ENCODE measurements at regions not wholly inside any gene's neighbourhood (a gene's known extent, or its start where the extent isn't known, plus 50 kb on each side); places are given as distances from the start of the nearest gene placed in this dataset.

GRCh38 chr3:31399271-31399670 lies 133.5 kb upstream of the STT3B start:
- no peak overlapping the region for H3K4me2 ChIP-seq (ENCODE audit: insufficient read depth, low read length)
- H3K27ac ChIP-seq (ENCODE audit: low read depth, low read length), result no peak overlapping the region
- H2AFZ ChIP-seq (ENCODE audit: low read length), result no peak overlapping the region
- H3K79me2 ChIP-seq (ENCODE audit: insufficient read depth, low read length), result no peaks in the 10 kb centered on the region
- H3K36me3 ChIP-seq (ENCODE audit: insufficient read depth, low read length), result no peaks in the 10 kb centered on the region
- no peak overlapping the region for H3K4me3 ChIP-seq (ENCODE audit: insufficient read depth, low read length)
- H3K4me1 ChIP-seq (ENCODE audit: insufficient read depth, low read length), result no peaks in the 10 kb centered on the region
- DNase-seq (ENCODE audit: insufficient read length, low spot score, missing footprints), result no peak
- no peaks in the 10 kb centered on the region for H4K20me1 ChIP-seq (ENCODE audit: insufficient read depth, low read length)
- H3K27me3 ChIP-seq (ENCODE audit: insufficient read depth, low read length), result peaks cover 15% of the 10 kb centered on the region
- TF ChIP-seq CTCF (IDR thresholded peaks at IDR 0.05; ENCODE audit: extremely low read depth, low read depth, low read length), result no peak
- H3K9me3 ChIP-seq (ENCODE audit: low read depth, low read length), result no peaks in the 10 kb centered on the region

- H3K4me3 ChIP-seq (ENCODE audit: insufficient read depth, low read length), result no peak overlapping the region
- no peak overlapping the region for H3K4me2 ChIP-seq (ENCODE audit: insufficient read depth, low read length)
- H3K4me1 ChIP-seq (ENCODE audit: insufficient read depth, low read length), result peaks cover 3% of the 10 kb centered on the region
- TF ChIP-seq CTCF (IDR thresholded peaks at IDR 0.05; ENCODE audit: extremely low read depth, low read depth, low read length), result no peak
- H3K27ac ChIP-seq (ENCODE audit: low read depth, low read length), result no peak overlapping the region
- H3K36me3 ChIP-seq (ENCODE audit: insufficient read depth, low read length), result no peaks in the 10 kb centered on the region
- no peaks in the 10 kb centered on the region for H3K9me3 ChIP-seq (ENCODE audit: low read depth, low read length)
- no peaks in the 10 kb centered on the region for H4K20me1 ChIP-seq (ENCODE audit: insufficient read depth, low read length)
- no peak overlapping the region for H2AFZ ChIP-seq (ENCODE audit: low read length)
- H3K79me2 ChIP-seq (ENCODE audit: insufficient read depth, low read length), result no peaks in the 10 kb centered on the region
- DNase-seq (ENCODE audit: insufficient read length, low spot score, missing footprints), result no peak
- H3K27me3 ChIP-seq (ENCODE audit: insufficient read depth, low read length), result peaks cover 15% of the 10 kb centered on the region
These were observed 130.6 kb upstream of the STT3B start for GRCh38 chr3:31402117-31402516.

- no peaks in the 10 kb centered on the region for H3K36me3 ChIP-seq (ENCODE audit: insufficient read depth, low read length)
- H3K4me2 ChIP-seq (ENCODE audit: insufficient read depth, low read length), result no peak overlapping the region
- H3K9me3 ChIP-seq (ENCODE audit: low read depth, low read length), result no peaks in the 10 kb centered on the region
- H3K79me2 ChIP-seq (ENCODE audit: insufficient read depth, low read length), result no peaks in the 10 kb centered on the region
- no peak for DNase-seq (ENCODE audit: insufficient read length, low spot score, missing footprints)
- no peak overlapping the region for H3K27ac ChIP-seq (ENCODE audit: low read depth, low read length)
- H3K4me1 ChIP-seq (ENCODE audit: insufficient read depth, low read length), result peaks cover 9% of the 10 kb centered on the region
- H3K4me3 ChIP-seq (ENCODE audit: insufficient read depth, low read length), result no peak overlapping the region
- H2AFZ ChIP-seq (ENCODE audit: low read length), result no peak overlapping the region
- TF ChIP-seq CTCF (IDR thresholded peaks at IDR 0.05; ENCODE audit: extremely low read depth, low read depth, low read length), result no peak
- H3K27me3 ChIP-seq (ENCODE audit: insufficient read depth, low read length), result peaks cover 15% of the 10 kb centered on the region
- no peaks in the 10 kb centered on the region for H4K20me1 ChIP-seq (ENCODE audit: insufficient read depth, low read length)
These were observed 129.5 kb upstream of the STT3B start for GRCh38 chr3:31403197-31403596.

GRCh38 chr3:31404871-31405270 lies 127.9 kb upstream of the STT3B start:
- TF ChIP-seq CTCF (IDR thresholded peaks at IDR 0.05; ENCODE audit: extremely low read depth, low read depth, low read length), result no peak
- no peaks in the 10 kb centered on the region for H3K79me2 ChIP-seq (ENCODE audit: insufficient read depth, low read length)
- no peak for DNase-seq (ENCODE audit: insufficient read length, low spot score, missing footprints)
- H2AFZ ChIP-seq (ENCODE audit: low read length), result no peak overlapping the region
- peaks cover 10% of the 10 kb centered on the region for H3K27me3 ChIP-seq (ENCODE audit: insufficient read depth, low read length)
- H3K4me1 ChIP-seq (ENCODE audit: insufficient read depth, low read length), result peaks cover 9% of the 10 kb centered on the region
- H3K27ac ChIP-seq (ENCODE audit: low read depth, low read length), result no peak overlapping the region
- H4K20me1 ChIP-seq (ENCODE audit: insufficient read depth, low read length), result no peaks in the 10 kb centered on the region
- H3K4me3 ChIP-seq (ENCODE audit: insufficient read depth, low read length), result no peak overlapping the region
- H3K4me2 ChIP-seq (ENCODE audit: insufficient read depth, low read length), result no peak overlapping the region
- H3K36me3 ChIP-seq (ENCODE audit: insufficient read depth, low read length), result no peaks in the 10 kb centered on the region
- no peaks in the 10 kb centered on the region for H3K9me3 ChIP-seq (ENCODE audit: low read depth, low read length)
